Lower leg skin (tissue), 4 donors: ENCODE measurements at regions not wholly inside any gene's neighbourhood (a gene's known extent, or its start where the extent isn't known, plus 50 kb on each side); places are given as distances from the start of the nearest gene placed in this dataset.

ENCODE experiments used
- DNase-seq, 2 donors: peaks; one replicate each; pipeline ENCODE4 v3.0.0-alpha.2; 2019; ENCODE audit warnings: low spot score in 2 of 2
- H3K4me3 ChIP-seq: fragments of 200-600 bp; sonication (generic); 2 replicates; pipeline ENCODE4 v1.5.1; 2017; ENCODE audit warnings: mild to moderate bottlenecking, low read depth; ENCODE audit not compliant: poor library complexity, severe bottlenecking
- CTCF ChIP-seq, 3 donors: fragments of 450-650 bp; IDR thresholded peaks; one replicate each; pipeline ENCODE4 v1.5.1; 2016; ENCODE audit warnings: antibody characterized with exemption in 3 of 3, mild to moderate bottlenecking in 3 of 3, moderate library complexity in 2 of 3
- POLR2A ChIP-seq, 2 donors: fragments of 450-650 bp; IDR thresholded peaks; one replicate each; pipeline ENCODE4 v1.6.1; 2016 to 2017; ENCODE audit warnings: antibody characterized with exemption in 2 of 2, mild to moderate bottlenecking in 1 of 2, moderate library complexity in 1 of 2
- WGBS, 2 donors: methylation state at CpG; one replicate each; pipeline ENCODE4 v1.1.5; 2018; 5-methylcytosine and 5-hydroxymethylcytosine counted together
- intact Hi-C: fragments of 100-400 bp; cut with DNase I; formaldehyde crosslinking; loops from one replicate; pipeline ENCODE4 v1.15.0; 2023; ENCODE audit warnings: low total_unique reads

GRCh38 chr5:35294976-35295375 lies 64.7 kb upstream of the PRLR start:
- intact Hi-C loops, result no loop called here
- no peak for TF ChIP-seq CTCF (IDR thresholded peaks at IDR 0.05)
- no peak for TF ChIP-seq POLR2A (IDR thresholded peaks at IDR 0.05)
- 56 to 65% methylated on average over 2 of the region's 2 CpGs for WGBS, 2 donors
- DNase-seq, result no peak
- H3K4me3 ChIP-seq, result no peak overlapping the region

GRCh38 chr5:35294017-35294416 lies 63.7 kb upstream of the PRLR start:
- no peak overlapping the region for H3K4me3 ChIP-seq
- 76 to 85% methylated on average over 6 of the region's 6 CpGs for WGBS, 2 donors

GRCh38 chr5:35285435-35285834 lies 55.1 kb upstream of the PRLR start:
- WGBS, 2 donors, result 67 to 76% methylated on average over 3 of the region's 3 CpGs

More at GRCh38 chr5:35294017-35294416, 63.7 kb upstream of the PRLR start:
- intact Hi-C loops, result no loop called here
- DNase-seq, result no peak
- no peak for TF ChIP-seq CTCF (IDR thresholded peaks at IDR 0.05)
- TF ChIP-seq POLR2A (IDR thresholded peaks at IDR 0.05), result no peak

GRCh38 chr5:35285011-35285410 lies 54.7 kb upstream of the PRLR start:
- intact Hi-C loops, result no loop called here
- DNase-seq, result no peak
- no peak for TF ChIP-seq POLR2A (IDR thresholded peaks at IDR 0.05)
- TF ChIP-seq CTCF (IDR thresholded peaks at IDR 0.05), result no peak
- no peak overlapping the region for H3K4me3 ChIP-seq
- whole genome bisulfite sequencing, 2 donors, result 44 to 54% methylated on average over 1 of the region's 1 CpG

More at GRCh38 chr5:35285435-35285834, 55.1 kb upstream of the PRLR start:
- TF ChIP-seq CTCF (IDR thresholded peaks at IDR 0.05) (no peak), POLR2A (IDR thresholded peaks at IDR 0.05) (no peak)
- DNase-seq, result no peak
- no peak overlapping the region for H3K4me3 ChIP-seq
- intact Hi-C loops, result no loop called here

GRCh38 chr5:35284364-35284763 lies 54.1 kb upstream of the PRLR start:
- intact Hi-C loops, result no loop called here

More at GRCh38 chr5:35284364-35284763, 54.1 kb upstream of the PRLR start:
- H3K4me3 ChIP-seq, result no peak overlapping the region
- no peak for DNase-seq
- TF ChIP-seq CTCF (IDR thresholded peaks at IDR 0.05) (no peak), POLR2A (IDR thresholded peaks at IDR 0.05) (no peak)
